ENCODE measurements at regions not wholly inside any gene's neighbourhood (a gene's known extent, or its start where the extent isn't known, plus 50 kb on each side); places are given as distances from the start of the nearest gene placed in this dataset.
A peak's percentile ranks its signal among the peaks of the same experiment; 100 is the strongest.

GRCh38 chr3:132189601-132190000 lies 127.6 kb upstream of the ACP3 start:
- no peak for DNase-seq (ENCODE audit: low spot score)

GRCh38 chr3:132196113-132196512 lies 121.1 kb upstream of the ACP3 start:
- no peak for DNase-seq (ENCODE audit: low spot score)

- no peak for DNase-seq (ENCODE audit: low spot score)
Measured at GRCh38 chr3:132198516-132198915, 118.7 kb upstream of the ACP3 start.

GRCh38 chr3:132199451-132199850 lies 117.8 kb upstream of the ACP3 start:
- DNase-seq (ENCODE audit: low spot score): no peak

GRCh38 chr3:132202586-132202985 lies 114.6 kb upstream of the ACP3 start:
- DNase-seq (ENCODE audit: low spot score): no peak

DNA sequence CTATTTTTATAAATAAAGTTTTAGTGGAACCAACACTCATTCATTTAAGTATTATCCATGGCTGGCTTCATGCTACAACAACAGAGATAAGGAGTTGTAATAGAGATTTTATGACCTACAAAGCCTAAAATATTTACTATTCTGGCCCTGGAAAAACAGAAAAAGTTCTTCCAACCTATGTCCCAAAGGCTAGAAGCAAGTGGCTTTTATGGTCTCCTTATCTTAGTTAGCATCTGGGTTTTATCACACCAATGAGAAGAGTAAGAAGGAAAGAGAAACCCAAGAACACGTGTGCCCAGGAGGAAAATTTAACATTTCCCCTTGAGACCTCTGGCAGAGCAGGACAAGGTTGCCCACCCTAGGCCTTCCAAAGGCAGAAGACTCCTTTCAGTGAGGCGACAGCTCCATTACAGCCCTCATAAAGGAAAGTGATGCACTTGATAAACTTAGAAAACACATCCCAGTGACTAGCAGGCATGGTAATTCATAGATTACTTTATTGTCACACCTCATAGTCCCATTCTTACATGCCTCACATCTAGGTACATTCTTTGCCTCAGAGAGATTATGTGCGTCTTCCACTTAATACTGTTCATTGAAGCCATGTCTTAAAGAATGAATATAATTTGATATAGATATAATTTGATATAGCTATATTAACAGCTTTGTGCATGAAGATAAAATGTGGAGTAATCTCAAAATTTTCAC lies 113.2 kb upstream of the ACP3 start:
- DNase-seq (ENCODE audit: low spot score): no peak

GRCh38 chr3:132205609-132206008 lies 111.6 kb upstream of the ACP3 start:
- DNase-seq (ENCODE audit: low spot score): no peak

DNA sequence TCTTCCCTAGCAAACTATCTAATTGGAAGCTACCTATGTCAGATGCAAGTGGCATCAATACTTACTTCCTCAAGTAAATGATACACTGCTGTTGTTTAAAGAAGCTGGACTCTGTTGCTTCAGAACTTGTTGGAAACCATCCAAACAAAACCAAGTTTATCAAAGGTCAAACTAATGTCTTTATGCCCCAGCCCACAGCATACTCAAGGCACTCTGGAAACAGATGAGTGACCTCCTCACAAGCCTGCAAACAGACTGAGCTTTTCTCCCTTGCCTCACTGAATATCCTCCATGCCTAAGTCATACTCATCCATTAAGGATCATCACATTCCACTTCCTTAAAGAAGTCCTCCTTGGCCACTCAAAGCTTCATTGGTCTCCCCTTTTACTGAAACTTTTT lies 107.4 kb upstream of the ACP3 start:
- DNase-seq (ENCODE audit: low spot score): no peak

DNA sequence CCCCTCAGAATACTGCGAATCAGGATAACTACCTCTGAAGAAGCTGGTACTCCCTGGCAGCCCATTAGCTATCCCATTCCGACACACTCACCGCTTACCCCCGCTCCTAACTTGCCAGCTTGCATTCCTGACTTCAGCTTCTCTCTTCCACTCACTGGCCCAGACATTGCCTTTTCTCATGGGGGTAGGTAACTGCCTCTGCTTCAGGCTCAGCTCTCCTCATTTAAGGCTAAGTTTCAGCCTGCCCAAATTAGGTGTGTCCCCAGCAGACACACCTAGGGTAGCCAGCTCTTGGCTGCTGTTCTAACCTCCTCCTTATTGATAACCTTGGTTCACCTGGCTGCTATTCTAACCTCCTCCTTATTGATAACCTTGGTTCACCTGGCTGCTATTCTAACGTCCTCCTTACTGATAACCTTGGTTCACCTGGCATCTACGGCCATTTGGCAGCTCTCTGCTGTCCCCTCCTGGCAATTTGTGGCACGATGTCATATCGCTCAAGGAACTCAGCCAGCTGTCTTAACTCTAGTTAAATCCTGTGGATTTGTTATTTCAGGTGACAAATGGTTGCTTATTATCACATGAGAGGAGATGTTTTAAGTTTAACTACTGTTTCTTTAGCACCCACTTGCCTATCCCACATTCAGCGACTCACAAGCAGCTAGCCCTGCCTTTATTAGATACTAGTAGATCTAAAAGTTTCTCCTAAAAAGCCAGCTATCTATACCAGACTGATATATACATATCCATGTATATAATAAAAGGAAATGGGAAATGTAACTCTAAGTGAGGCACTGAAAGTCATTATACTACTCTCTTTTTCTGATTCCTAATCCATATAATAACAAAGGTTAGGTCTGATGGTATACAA lies 106.5 kb upstream of the ACP3 start:
- peak; percentile 9 for DNase-seq (ENCODE audit: low spot score)

GRCh38 chr3:132211896-132212295 lies 105.3 kb upstream of the ACP3 start:
- DNase-seq (ENCODE audit: low spot score): no peak

DNA sequence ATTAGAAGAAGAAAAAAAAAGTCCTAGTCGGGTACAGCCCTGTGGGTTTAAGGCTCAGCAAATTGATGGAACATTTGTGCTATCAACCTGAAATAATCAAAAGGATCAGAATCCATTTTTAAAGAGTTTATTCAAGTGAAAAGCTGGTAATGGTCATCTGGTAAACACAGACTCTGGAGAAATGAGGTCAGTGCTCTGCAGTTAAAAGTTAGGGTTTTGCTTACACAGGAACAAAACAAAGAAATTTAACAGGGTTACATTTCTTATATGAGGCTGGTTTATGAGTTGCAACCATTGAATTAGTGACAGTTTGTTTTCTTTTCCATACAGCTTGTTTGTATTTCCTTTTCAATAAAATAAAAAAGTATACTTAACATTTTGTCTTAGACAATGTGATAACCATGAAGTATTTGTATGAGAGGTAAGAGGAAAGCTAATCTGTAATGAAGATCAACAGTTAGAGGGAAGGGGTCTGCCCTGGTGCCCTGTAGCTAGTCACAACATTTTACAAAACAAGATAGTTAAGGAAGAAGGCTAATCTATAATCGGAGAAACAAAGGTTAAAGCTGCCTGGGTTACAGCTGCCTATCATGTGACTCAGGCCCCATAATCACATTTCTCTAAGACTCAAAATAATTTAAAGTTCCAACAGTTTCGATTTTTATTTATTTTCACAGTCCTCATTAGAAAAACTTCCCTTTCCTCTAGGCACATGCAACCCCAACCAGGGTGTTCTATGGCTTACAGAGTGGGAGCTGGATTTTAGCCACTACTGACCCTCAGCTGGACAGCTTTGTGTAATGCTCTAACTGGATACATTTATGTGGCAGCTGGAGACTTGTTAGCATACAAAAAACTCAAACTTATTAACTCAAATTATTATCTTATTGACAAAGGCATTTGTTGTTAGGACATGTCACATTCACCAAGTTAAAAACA lies 98.1 kb upstream of the ACP3 start:
- no peak for DNase-seq (ENCODE audit: low spot score)

GRCh38 chr3:132220986-132221385 lies 96.2 kb upstream of the ACP3 start:
- DNase-seq (ENCODE audit: low spot score): no peak

DNA sequence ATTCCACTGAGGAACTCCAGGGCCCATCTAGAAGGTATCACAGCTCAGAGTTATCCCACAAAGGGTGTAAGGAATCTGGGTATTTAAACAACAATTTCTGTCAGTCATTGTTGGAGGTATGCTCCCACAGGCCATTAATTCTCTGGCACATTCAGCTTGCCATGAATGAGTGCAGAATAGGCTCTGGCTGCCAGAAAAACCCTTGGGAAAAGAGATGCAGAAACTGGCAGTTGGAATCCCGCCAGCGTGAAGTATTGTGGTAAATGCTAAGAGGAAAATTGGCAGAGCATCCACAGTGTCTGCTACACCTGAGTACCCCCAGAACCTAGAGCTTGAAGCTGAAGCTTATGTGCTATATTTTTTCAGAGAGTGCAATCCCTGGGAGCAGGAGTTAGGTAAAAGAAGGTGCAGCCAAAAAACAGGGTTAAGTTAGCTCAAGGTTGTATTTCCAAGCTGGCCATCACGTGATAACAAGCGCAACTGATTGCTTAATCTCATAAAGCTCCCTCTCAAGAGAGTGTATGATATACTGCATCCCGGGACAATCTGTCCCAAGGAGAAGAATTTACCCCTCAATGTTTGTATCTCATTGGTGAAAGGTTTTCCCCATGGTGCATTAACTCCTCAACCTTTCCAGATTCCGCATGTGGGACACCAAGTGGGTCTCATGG lies 94.2 kb upstream of the ACP3 start:
- no peak for DNase-seq (ENCODE audit: low spot score)

- DNase-seq (ENCODE audit: low spot score): no peak
Measured at GRCh38 chr3:132225664-132226063, 91.5 kb upstream of the ACP3 start.

DNA sequence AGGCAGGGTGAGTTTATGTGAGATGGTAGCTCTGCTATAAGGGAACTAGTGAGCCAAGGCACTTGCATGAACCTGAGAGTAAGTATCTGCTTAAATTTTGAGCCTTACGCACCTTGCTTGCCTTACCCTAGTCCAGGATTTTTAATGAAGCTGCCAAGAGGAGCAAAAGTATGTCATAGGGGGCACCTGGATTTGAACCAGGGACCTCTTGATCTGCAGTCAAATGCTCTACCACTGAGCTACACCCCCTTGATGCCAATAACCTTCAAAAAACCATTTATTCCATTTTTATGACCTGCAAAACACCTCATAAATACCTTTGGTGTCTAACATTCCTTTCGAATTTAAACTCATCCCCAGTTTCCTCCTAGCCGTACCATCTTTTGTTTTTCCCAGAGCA lies 88.3 kb upstream of the ACP3 start:
- DNase-seq (ENCODE audit: low spot score): no peak

DNA sequence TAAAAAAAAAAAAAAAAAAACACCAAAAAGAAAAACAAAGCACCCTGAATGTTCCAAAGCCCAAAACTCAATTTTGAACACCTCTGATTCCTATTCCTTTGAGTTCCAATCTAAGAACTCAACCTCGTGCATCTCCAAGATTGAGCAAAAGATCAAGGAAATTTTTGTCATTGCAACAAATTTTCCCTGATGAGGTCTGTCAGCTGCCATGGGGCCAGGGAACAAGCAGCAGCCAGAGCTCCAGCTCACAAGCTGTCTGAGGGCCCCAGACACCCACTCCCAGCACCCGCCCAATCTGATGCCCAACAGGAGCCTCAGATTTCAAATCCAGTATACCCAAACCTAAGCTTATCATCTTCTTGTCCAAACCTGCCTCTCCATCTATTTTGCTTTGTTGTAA lies 87.6 kb upstream of the ACP3 start:
- DNase-seq (ENCODE audit: low spot score): no peak

GRCh38 chr3:132230156-132231000 lies 86.8 kb upstream of the ACP3 start:
- no peak for DNase-seq (ENCODE audit: low spot score)

- peak; percentile 19 for DNase-seq (ENCODE audit: low spot score)
Measured at GRCh38 chr3:132231633-132232032, 85.6 kb upstream of the ACP3 start.

DNA sequence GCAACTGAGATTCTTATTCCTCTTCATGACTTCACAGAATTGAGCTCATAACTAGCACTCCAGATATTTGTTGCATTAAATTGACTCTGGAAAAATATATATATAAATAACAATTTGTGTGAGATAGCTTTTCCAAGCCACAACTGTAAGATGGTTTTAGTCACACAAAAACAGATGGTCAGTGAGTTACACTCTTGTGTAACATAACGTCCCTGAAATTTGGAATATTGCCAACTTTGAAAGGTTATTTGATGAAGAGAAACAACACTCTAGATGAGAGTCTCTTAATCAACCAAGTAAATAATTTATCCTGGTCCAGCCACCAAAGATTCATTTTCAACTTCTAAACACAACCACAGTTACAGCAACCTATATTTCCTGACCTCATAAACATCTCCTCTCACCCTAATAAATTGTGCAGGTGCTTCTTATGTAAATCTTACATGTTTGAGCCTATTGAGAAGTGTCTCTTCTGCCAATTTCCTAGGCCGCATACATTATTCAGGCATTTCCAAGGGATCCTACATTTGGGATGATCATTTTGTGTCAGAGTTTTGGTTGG lies 84.9 kb upstream of the ACP3 start:
- DNase-seq (ENCODE audit: low spot score): no peak

Data from RKO (cell line).